GM23338 (cell line): ENCODE measurements at regions not wholly inside any gene's neighbourhood (a gene's known extent, or its start where the extent isn't known, plus 50 kb on each side); places are given as distances from the start of the nearest gene placed in this dataset.

ENCODE experiments used
- ATAC-seq: fragments of 200-7000 bp; cut with Tn5 transposase; 3 replicates; pipeline ENCODE4 v1.9.1; 2020
- DNase-seq: peaks from one replicate; pipeline ENCODE4 v3.0.0-alpha.2; 2015; ENCODE audit warnings: low spot score
- H2AFZ ChIP-seq: fragments of 200-600 bp; sonication (generic); 2 replicates; pipeline ENCODE4 v1.8.0; 2016; ENCODE audit warnings: antibody characterized with exemption, mild to moderate bottlenecking, moderate library complexity
- H3F3A ChIP-seq: fragments of 200-600 bp; sonication (generic); replicated peaks from 2 replicates; pipeline ENCODE4 v1.8.0; 2017; ENCODE audit warnings: antibody characterized with exemption, mixed run types, low read depth
- H3K27ac ChIP-seq: fragments of 200-600 bp; sonication (generic); 2 replicates; pipeline ENCODE4 v1.6.1; 2016; ENCODE audit warnings: low read depth
- H3K27me3 ChIP-seq: fragments of 200-600 bp; sonication (generic); 2 replicates; pipeline ENCODE4 v1.8.0; 2016; ENCODE audit warnings: mild to moderate bottlenecking, mixed run types, moderate library complexity; ENCODE audit not compliant: insufficient read depth
- H3K36me3 ChIP-seq: fragments of 200-600 bp; sonication (generic); 2 replicates; pipeline ENCODE4 v1.8.0; 2016; ENCODE audit warnings: mild to moderate bottlenecking; ENCODE audit not compliant: insufficient read depth
- H3K4me1 ChIP-seq: fragments of 200-600 bp; sonication (generic); 2 replicates; pipeline ENCODE4 v1.8.0; 2016; ENCODE audit warnings: mild to moderate bottlenecking, moderate library complexity; ENCODE audit not compliant: insufficient read depth
- H3K4me2 ChIP-seq: fragments of 200-600 bp; sonication (generic); 2 replicates; pipeline ENCODE4 v1.7.1; 2017; ENCODE audit warnings: mixed run types
- H3K4me3 ChIP-seq: fragments of 200-600 bp; sonication (generic); 2 replicates; pipeline ENCODE4 v1.6.1; 2016; ENCODE audit warnings: mixed run types
- H3K79me2 ChIP-seq: fragments of 200-600 bp; sonication (generic); replicated peaks from 2 replicates; pipeline ENCODE4 v1.8.0; 2017; ENCODE audit warnings: mild to moderate bottlenecking; ENCODE audit not compliant: insufficient read depth
- H3K9me2 ChIP-seq: fragments of 200-600 bp; sonication (generic); 2 replicates; pipeline ENCODE4 v1.8.0; 2017; ENCODE audit not compliant: insufficient read depth
- H4K20me1 ChIP-seq: fragments of 200-600 bp; sonication (generic); replicated peaks from 2 replicates; pipeline ENCODE4 v1.8.0; 2017; ENCODE audit warnings: mild to moderate bottlenecking; ENCODE audit not compliant: insufficient read depth
- H3K27ac Mint-ChIP-seq: 2 replicates; pipeline ENCODE4 v1.8.0; 2020; ENCODE audit warnings: inconsistent platforms, mild to moderate bottlenecking, moderate library complexity, mixed read lengths
- H3K27me3 Mint-ChIP-seq: 3 replicates; pipeline ENCODE4 v1.8.0; 2022; ENCODE audit warnings: low read depth, mild to moderate bottlenecking, moderate library complexity, mixed read lengths, inconsistent platforms; ENCODE audit not compliant: insufficient read depth, poor library complexity
- H3K36me3 Mint-ChIP-seq: 3 replicates; pipeline ENCODE4 v1.8.0; 2021; ENCODE audit warnings: low read depth, mild to moderate bottlenecking, inconsistent platforms, moderate library complexity, mixed read lengths
- H3K4me1 Mint-ChIP-seq: 3 replicates; pipeline ENCODE4 v1.8.0; 2020; ENCODE audit warnings: mild to moderate bottlenecking, inconsistent platforms, mixed read lengths
- H3K4me3 Mint-ChIP-seq: 3 replicates; pipeline ENCODE4 v1.8.0; 2021; ENCODE audit warnings: moderate library complexity, mild to moderate bottlenecking, inconsistent platforms, mixed read lengths
- H3K9me3 Mint-ChIP-seq: 3 replicates; pipeline ENCODE4 v1.8.0; 2020; ENCODE audit warnings: moderate library complexity, mild to moderate bottlenecking, inconsistent platforms, mixed read lengths
- CREB1 ChIP-seq: fragments of 250-450 bp; sonication (Bioruptor Pico); IDR thresholded peaks from 2 replicates; pipeline ENCODE4 v1.5.0; 2020; ENCODE audit warnings: low read depth, mild to moderate bottlenecking, moderate library complexity
- CTCF ChIP-seq, 2 experiments: fragments of 200-600 bp in 1 of 2; sonication (generic) in 1 of 2; conservative IDR thresholded peaks; 2 replicates each; pipeline versions ENCODE4 v1.5.1 to v1.6.1; 2016 to 2017; ENCODE audit warnings: antibody characterized with exemption in 2 of 2, low read depth in 2 of 2, mild to moderate bottlenecking in 2 of 2, moderate library complexity in 1 of 2
- ETS1 ChIP-seq: IDR thresholded peaks from 2 replicates; pipeline ENCODE4 v1.6.1; 2016; ENCODE audit warnings: antibody characterized with exemption
- EZH2 ChIP-seq: fragments of 200-600 bp; sonication (generic); IDR thresholded peaks from one replicate; pipeline ENCODE4 v1.8.0; 2017; ENCODE audit warnings: antibody characterized with exemption, mild to moderate bottlenecking, low read depth; ENCODE audit not compliant: unreplicated experiment
- EZH2phosphoT487 ChIP-seq: fragments of 200-600 bp; sonication (generic); IDR thresholded peaks from one replicate; pipeline ENCODE4 v1.8.1; 2018; ENCODE audit warnings: antibody characterized with exemption; ENCODE audit not compliant: unreplicated experiment
- JUNB ChIP-seq: IDR thresholded peaks from one replicate; pipeline ENCODE4 v1.6.1; 2016; ENCODE audit warnings: antibody characterized with exemption; ENCODE audit not compliant: unreplicated experiment
- NANOG ChIP-seq: IDR thresholded peaks from 2 replicates; pipeline ENCODE4 v1.6.1; 2016; ENCODE audit warnings: antibody characterized with exemption, borderline replicate concordance
- REST ChIP-seq: IDR thresholded peaks from one replicate; pipeline ENCODE4 v1.6.1; 2018; ENCODE audit warnings: antibody characterized with exemption; ENCODE audit not compliant: unreplicated experiment
- ZNF114 ChIP-seq: fragments of 250-450 bp; sonication (Bioruptor Pico); IDR thresholded peaks from 2 replicates; pipeline ENCODE4 v1.5.0; 2020; ENCODE audit warnings: mild to moderate bottlenecking, moderate library complexity
- ZNF331 ChIP-seq: fragments of 250-450 bp; sonication (Bioruptor Pico); IDR thresholded peaks from 2 replicates; pipeline ENCODE4 v1.5.0; 2020; ENCODE audit warnings: low read depth, mild to moderate bottlenecking, moderate library complexity
- ZNF462 ChIP-seq: fragments of 250-450 bp; sonication (Bioruptor Pico); IDR thresholded peaks from 2 replicates; pipeline ENCODE4 v1.5.0; 2020; ENCODE audit warnings: mild to moderate bottlenecking, moderate library complexity

GRCh38 chr5:173808079-173808808 lies 79.9 kb upstream of the CPEB4 start (continued):
- TF ChIP-seq ZNF462 (CRISPR knock-in tag), result no peak
- TF ChIP-seq NANOG, result no peak

- H3K27me3 ChIP-seq, result no peaks in the 10 kb centered on the region
- no peak for ATAC-seq
- no peaks in the 10 kb centered on the region for H3K36me3 ChIP-seq
- Mint-ChIP-seq H3K9me3 (peaks cover 13% of the 10 kb centered on the region), H3K36me3 (peaks cover 3% of the 10 kb centered on the region; the same call in 2 of the 3 replicates), H3K27ac (no peak overlapping the region), H3K4me3 (no peak overlapping the region), H3K27me3 (peaks cover 5% of the 10 kb centered on the region), H3K4me1 (peaks cover 2% of the 10 kb centered on the region; the same call in 2 of the 3 replicates)
- H3K4me3 ChIP-seq, result no peak overlapping the region
- no peak overlapping the region for H2AFZ ChIP-seq
- H3K27ac ChIP-seq, result no peak overlapping the region
- H4K20me1 ChIP-seq, result no peaks in the 10 kb centered on the region
- 0 out of 2 replicates have a peak, but pooled peaks cover 5% of the 10 kb centered on the region for H3K4me1 ChIP-seq
- H3K9me2 ChIP-seq, result peaks cover 17% of the 10 kb centered on the region; the same call in 1 of the 2 replicates
- no peaks in the 10 kb centered on the region for H3F3A ChIP-seq
- no peak overlapping the region for H3K4me2 ChIP-seq
- no peaks in the 10 kb centered on the region for H3K79me2 ChIP-seq
- DNase-seq, result no peak
- TF ChIP-seq CTCF (conservative IDR thresholded peaks at IDR 0.05; ENCODE audit: low read depth in 2 of 2) (no peak), CREB1 (CRISPR knock-in tag) (no peak), JUNB (no peak), ETS1 (no peak), REST (no peak), ZNF114 (no peak), EZH2 (no peak), ZNF331 (no peak), EZH2phosphoT487 (no peak), NANOG (no peak)
These were observed 79.1 kb upstream of the CPEB4 start for GRCh38 chr5:173809014-173809413.
